Tibial nerve (tissue), 4 donors: ENCODE measurements at regions not wholly inside any gene's neighbourhood (a gene's known extent, or its start where the extent isn't known, plus 50 kb on each side); places are given as distances from the start of the nearest gene placed in this dataset.

Experiments used
- EP300 ChIP-seq, 2 donors: sonication (generic); formaldehyde crosslinking; IDR thresholded peaks; one replicate each; pipeline ENCODE4 v1.6.1; 2017; ENCODE audit warnings: antibody characterized with exemption in 2 of 2, mild to moderate bottlenecking in 1 of 2
- POLR2A ChIP-seq, 2 donors: fragments of 450-650 bp; IDR thresholded peaks; one replicate each; pipeline ENCODE4 v1.6.1; 2017; ENCODE audit warnings: antibody characterized with exemption in 2 of 2, mild to moderate bottlenecking in 2 of 2, moderate library complexity in 2 of 2
- TF ChIP-seq, protein P1 (sequence below), 5 experiments: fragments of 200-600 bp in 3 of 5; fragments of 450-650 bp in 2 of 5; sonication (generic) in 3 of 5; IDR thresholded peaks; one replicate each; pipeline ENCODE4 v1.5.1; 2016 to 2019; ENCODE audit warnings: antibody characterized with exemption in 5 of 5, mild to moderate bottlenecking in 3 of 5, moderate library complexity in 2 of 5

DNA sequence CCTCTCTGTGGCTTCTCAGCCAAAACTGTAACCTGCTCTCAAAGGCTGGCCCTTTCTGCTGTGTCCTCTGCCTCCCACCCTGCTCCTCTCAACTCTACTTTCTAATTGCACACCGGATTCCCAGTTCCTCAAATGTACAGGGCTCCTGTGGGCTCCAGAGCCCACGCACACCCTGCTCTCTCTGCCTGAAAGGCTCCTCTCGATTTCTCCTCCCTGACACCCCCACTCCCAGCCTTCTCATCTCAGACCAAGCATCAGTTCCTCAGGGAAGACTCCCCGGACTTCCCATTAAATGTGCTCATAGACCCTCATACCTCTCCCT lies 111.7 kb upstream of the STEAP1B start:
- TF ChIP-seq, protein P1, sequence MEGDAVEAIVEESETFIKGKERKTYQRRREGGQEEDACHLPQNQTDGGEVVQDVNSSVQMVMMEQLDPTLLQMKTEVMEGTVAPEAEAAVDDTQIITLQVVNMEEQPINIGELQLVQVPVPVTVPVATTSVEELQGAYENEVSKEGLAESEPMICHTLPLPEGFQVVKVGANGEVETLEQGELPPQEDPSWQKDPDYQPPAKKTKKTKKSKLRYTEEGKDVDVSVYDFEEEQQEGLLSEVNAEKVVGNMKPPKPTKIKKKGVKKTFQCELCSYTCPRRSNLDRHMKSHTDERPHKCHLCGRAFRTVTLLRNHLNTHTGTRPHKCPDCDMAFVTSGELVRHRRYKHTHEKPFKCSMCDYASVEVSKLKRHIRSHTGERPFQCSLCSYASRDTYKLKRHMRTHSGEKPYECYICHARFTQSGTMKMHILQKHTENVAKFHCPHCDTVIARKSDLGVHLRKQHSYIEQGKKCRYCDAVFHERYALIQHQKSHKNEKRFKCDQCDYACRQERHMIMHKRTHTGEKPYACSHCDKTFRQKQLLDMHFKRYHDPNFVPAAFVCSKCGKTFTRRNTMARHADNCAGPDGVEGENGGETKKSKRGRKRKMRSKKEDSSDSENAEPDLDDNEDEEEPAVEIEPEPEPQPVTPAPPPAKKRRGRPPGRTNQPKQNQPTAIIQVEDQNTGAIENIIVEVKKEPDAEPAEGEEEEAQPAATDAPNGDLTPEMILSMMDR (IDR thresholded peaks at IDR 0.05) = no peak
- TF ChIP-seq POLR2A (IDR thresholded peaks at IDR 0.05) (no peak), EP300 (IDR thresholded peaks at IDR 0.05) (no peak)
